HG03354 (cell line): ENCODE measurements at regions not wholly inside any gene's neighbourhood (a gene's known extent, or its start where the extent isn't known, plus 50 kb on each side); places are given as distances from the start of the nearest gene placed in this dataset.
"Not testable (repeated sequence)": the region's sequence is repeated elsewhere in the genome, so short reads cannot be mapped to it uniquely, and the experiment has no call there.

ENCODE experiments used
- ATAC-seq: cut with Tn5 transposase; IDR thresholded peaks from one replicate; pipeline ENCODE4 v1.9.1; 2021; ENCODE audit warnings: mild to moderate bottlenecking; ENCODE audit not compliant: unreplicated experiment, poor library complexity, severe bottlenecking

- ATAC-seq, result no peak
Observed at GRCh38 chr1:182236651-182237077, 154.9 kb downstream of the GLUL start.

GRCh38 chr1:182235952-182236650 is 155.5 kb downstream of the GLUL start:
- ATAC-seq, result no peak

- no peak for ATAC-seq
Observed at GRCh38 chr1:182235604-182235951, 156.0 kb downstream of the GLUL start.

- ATAC-seq, result no peak
Observed at GRCh38 chr1:182229921-182230491, 161.6 kb downstream of the GLUL start.

GRCh38 chr1:182229451-182229850 is 162.1 kb downstream of the GLUL start:
- ATAC-seq, result no peak

- ATAC-seq, result no peak
Observed at GRCh38 chr1:182227864-182228547, 163.6 kb downstream of the GLUL start.

- no peak for ATAC-seq
Observed at GRCh38 chr1:182226618-182227017, 165.0 kb downstream of the GLUL start.

- not testable (repeated sequence) for ATAC-seq
Observed at GRCh38 chr1:182225755-182226154, 164.2 kb upstream of the ZNF648 start.

GRCh38 chr1:182221990-182222389 is 160.5 kb upstream of the ZNF648 start:
- not testable (repeated sequence) for ATAC-seq

- ATAC-seq, result not testable (repeated sequence)
Observed at GRCh38 chr1:182221367-182221766, 159.9 kb upstream of the ZNF648 start.

GRCh38 chr1:182217967-182218366 is 156.5 kb upstream of the ZNF648 start:
- ATAC-seq, result no peak

- no peak for ATAC-seq
Observed at GRCh38 chr1:182217071-182217470, 155.6 kb upstream of the ZNF648 start.

GRCh38 chr1:182215764-182216163 is 154.3 kb upstream of the ZNF648 start:
- no peak for ATAC-seq

GRCh38 chr1:182213163-182213562 is 151.7 kb upstream of the ZNF648 start:
- ATAC-seq, result no peak

- ATAC-seq, result no peak
Observed at GRCh38 chr1:182211386-182211785, 149.9 kb upstream of the ZNF648 start.

- no peak for ATAC-seq
Observed at GRCh38 chr1:182210417-182210816, 148.9 kb upstream of the ZNF648 start.

GRCh38 chr1:182207300-182207699 is 145.8 kb upstream of the ZNF648 start:
- ATAC-seq, result no peak

- ATAC-seq, result no peak
Observed at GRCh38 chr1:182206626-182207239, 145.2 kb upstream of the ZNF648 start.

GRCh38 chr1:182205351-182206022 is 144.0 kb upstream of the ZNF648 start:
- no peak for ATAC-seq

- no peak for ATAC-seq
Observed at GRCh38 chr1:182203191-182203875, 141.8 kb upstream of the ZNF648 start.
